Nephron (organoid): ENCODE measurements at regions not wholly inside any gene's neighbourhood (a gene's known extent, or its start where the extent isn't known, plus 50 kb on each side); places are given as distances from the start of the nearest gene placed in this dataset.

ENCODE experiments used
- H3K27ac Mint-ChIP-seq, 3 experiments: 2 replicates each; pipeline ENCODE4 v1.8.0; 2020; ENCODE audit warnings: mixed read lengths in 3 of 3, mild to moderate bottlenecking in 2 of 3, moderate library complexity in 1 of 3
- H3K27me3 Mint-ChIP-seq: 2 replicates; pipeline ENCODE4 v1.8.0; 2021; ENCODE audit warnings: low read depth, mild to moderate bottlenecking, moderate library complexity, mixed read lengths
- H3K36me3 Mint-ChIP-seq: 2 replicates; pipeline ENCODE4 v1.8.0; 2020; ENCODE audit warnings: low read depth, mixed read lengths
- H3K4me1 Mint-ChIP-seq: 2 replicates; pipeline ENCODE4 v1.8.0; 2020; ENCODE audit warnings: mixed read lengths
- H3K4me3 Mint-ChIP-seq, 3 experiments: 2 replicates each; pipeline ENCODE4 v1.8.0; 2020; ENCODE audit warnings: mild to moderate bottlenecking in 3 of 3, mixed read lengths in 3 of 3, moderate library complexity in 2 of 3
- H3K9me3 Mint-ChIP-seq: 2 replicates; pipeline ENCODE4 v1.8.0; 2020; ENCODE audit warnings: mixed read lengths
- TF ChIP-seq, protein P1 (sequence below), 3 experiments: fragments of 200-600 bp; sonication (generic); IDR thresholded peaks; one replicate each; pipeline ENCODE4 v1.5.0; 2021; ENCODE audit warnings: antibody characterized with exemption in 3 of 3; ENCODE audit not compliant: unreplicated experiment in 3 of 3

DNA sequence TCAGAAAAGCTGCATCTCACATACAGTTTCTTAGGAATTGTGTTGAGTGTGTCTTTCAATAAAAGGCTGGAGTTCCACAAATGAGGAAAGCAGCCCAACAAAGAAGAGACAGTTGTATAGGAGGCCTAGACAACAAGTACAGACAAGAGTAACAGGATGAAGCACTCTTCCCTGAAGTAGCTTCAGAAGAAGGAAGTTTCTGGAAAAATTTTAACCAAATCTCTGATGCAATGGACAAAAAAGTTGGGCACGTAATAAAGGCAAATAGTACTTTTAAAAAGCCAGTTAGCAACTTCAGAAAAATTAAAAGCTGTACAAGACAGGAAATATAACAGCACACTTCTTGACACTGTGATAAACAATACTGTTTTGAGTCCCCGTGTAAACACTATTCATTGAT is 134.1 kb upstream of the PLEKHG7 start:
- H3K27me3 Mint-ChIP-seq = no peaks in the 10 kb centered on the region
- TF ChIP-seq, protein P1, sequence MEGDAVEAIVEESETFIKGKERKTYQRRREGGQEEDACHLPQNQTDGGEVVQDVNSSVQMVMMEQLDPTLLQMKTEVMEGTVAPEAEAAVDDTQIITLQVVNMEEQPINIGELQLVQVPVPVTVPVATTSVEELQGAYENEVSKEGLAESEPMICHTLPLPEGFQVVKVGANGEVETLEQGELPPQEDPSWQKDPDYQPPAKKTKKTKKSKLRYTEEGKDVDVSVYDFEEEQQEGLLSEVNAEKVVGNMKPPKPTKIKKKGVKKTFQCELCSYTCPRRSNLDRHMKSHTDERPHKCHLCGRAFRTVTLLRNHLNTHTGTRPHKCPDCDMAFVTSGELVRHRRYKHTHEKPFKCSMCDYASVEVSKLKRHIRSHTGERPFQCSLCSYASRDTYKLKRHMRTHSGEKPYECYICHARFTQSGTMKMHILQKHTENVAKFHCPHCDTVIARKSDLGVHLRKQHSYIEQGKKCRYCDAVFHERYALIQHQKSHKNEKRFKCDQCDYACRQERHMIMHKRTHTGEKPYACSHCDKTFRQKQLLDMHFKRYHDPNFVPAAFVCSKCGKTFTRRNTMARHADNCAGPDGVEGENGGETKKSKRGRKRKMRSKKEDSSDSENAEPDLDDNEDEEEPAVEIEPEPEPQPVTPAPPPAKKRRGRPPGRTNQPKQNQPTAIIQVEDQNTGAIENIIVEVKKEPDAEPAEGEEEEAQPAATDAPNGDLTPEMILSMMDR (IDR thresholded peaks at IDR 0.05; ENCODE audit: unreplicated experiment in 3 of 3) = no peak
- H3K9me3 Mint-ChIP-seq = peaks cover 3% of the 10 kb centered on the region
- H3K36me3 Mint-ChIP-seq = no peaks in the 10 kb centered on the region
- H3K4me3 Mint-ChIP-seq = no peak overlapping the region
- no peak overlapping the region for H3K27ac Mint-ChIP-seq
- H3K4me1 Mint-ChIP-seq = peaks cover 11% of the 10 kb centered on the region

GRCh38 chr12:92566448-92567019 is 136.3 kb upstream of the PLEKHG7 start:
- Mint-ChIP-seq H3K36me3 (no peaks in the 10 kb centered on the region), H3K27me3 (no peaks in the 10 kb centered on the region), H3K27ac (no peak overlapping the region), H3K4me3 (no peak overlapping the region), H3K4me1 (peaks cover 19% of the 10 kb centered on the region), H3K9me3 (peaks cover 3% of the 10 kb centered on the region)
- TF ChIP-seq, protein P1 (IDR thresholded peaks at IDR 0.05; ENCODE audit: unreplicated experiment in 3 of 3) = no peak

GRCh38 chr12:92563819-92564218 is 139.0 kb upstream of the PLEKHG7 start:
- Mint-ChIP-seq H3K27me3 (no peaks in the 10 kb centered on the region), H3K4me3 (no peak overlapping the region), H3K36me3 (no peaks in the 10 kb centered on the region), H3K9me3 (peaks cover 3% of the 10 kb centered on the region), H3K27ac (peak overlapping the region in 2 of 3 experiments; percentile 5 to 8), H3K4me1 (peaks cover 21% of the 10 kb centered on the region)
- TF ChIP-seq, protein P1 (IDR thresholded peaks at IDR 0.05; ENCODE audit: unreplicated experiment in 3 of 3) = no peak

GRCh38 chr12:92562063-92562734 is 140.6 kb upstream of the PLEKHG7 start:
- Mint-ChIP-seq H3K4me3 (no peak overlapping the region), H3K36me3 (no peaks in the 10 kb centered on the region), H3K27ac (peak overlapping the region; percentile 22 to 40 (median 28)), H3K4me1 (peaks cover 21% of the 10 kb centered on the region), H3K27me3 (no peaks in the 10 kb centered on the region), H3K9me3 (peaks cover 3% of the 10 kb centered on the region)
- TF ChIP-seq, protein P1 (IDR thresholded peaks at IDR 0.05; ENCODE audit: unreplicated experiment in 3 of 3) = no peak

- Mint-ChIP-seq H3K27ac (peak overlapping the region; percentile 22 to 72 (median 40)), H3K9me3 (peaks cover 2% of the 10 kb centered on the region)
These were observed 141.3 kb upstream of the PLEKHG7 start for GRCh38 chr12:92561543-92561899.

More at GRCh38 chr12:92561543-92561899, 141.3 kb upstream of the PLEKHG7 start:
- Mint-ChIP-seq H3K27me3 (no peaks in the 10 kb centered on the region), H3K4me1 (peaks cover 21% of the 10 kb centered on the region), H3K4me3 (no peak overlapping the region), H3K36me3 (no peaks in the 10 kb centered on the region)
- TF ChIP-seq, protein P1 (IDR thresholded peaks at IDR 0.05; ENCODE audit: unreplicated experiment in 3 of 3) = no peak
